GM12878 (cell line): ENCODE measurements at regions not wholly inside any gene's neighbourhood (a gene's known extent, or its start where the extent isn't known, plus 50 kb on each side); places are given as distances from the start of the nearest gene placed in this dataset.

Experiments
- CBX5 ChIP-seq: sonication (generic); IDR thresholded peaks from 2 replicates; pipeline ENCODE4 v1.6.1; 2016; ENCODE audit warnings: low read depth, moderate library complexity, mild to moderate bottlenecking, inconsistent platforms
- EGR1 ChIP-seq, 2 experiments: IDR thresholded peaks; 1 replicate in 1 of 2; 2 replicates in 1 of 2; pipeline ENCODE4 v1.6.1; 2011 to 2012; ENCODE audit warnings: low read depth in 2 of 2, low read length in 2 of 2, borderline replicate concordance in 1 of 2, mild to moderate bottlenecking in 1 of 2, moderate library complexity in 1 of 2
- FOXM1 ChIP-seq: IDR thresholded peaks from 2 replicates; pipeline ENCODE4 v1.6.1; 2012; ENCODE audit warnings: low read depth, mild to moderate bottlenecking, inconsistent platforms, low read length, moderate library complexity
- GATAD2B ChIP-seq: fragments of 450-650 bp; conservative IDR thresholded peaks from 2 replicates; pipeline ENCODE4 v1.6.1; 2017; ENCODE audit warnings: low read depth, mild to moderate bottlenecking, moderate library complexity
- STAT1 ChIP-seq: fragments of 450-650 bp; conservative IDR thresholded peaks from 2 replicates; pipeline ENCODE4 v1.6.1; 2014; ENCODE audit warnings: antibody characterized with exemption, mild to moderate bottlenecking
- TF ChIP-seq, protein P1 (sequence below), 3 experiments: IDR thresholded peaks in 2 of 3; conservative IDR thresholded peaks in 1 of 3; 2 replicates each; pipeline ENCODE4 v1.5.1; 2011; ENCODE audit warnings: low read depth in 3 of 3, low read length in 3 of 3, mild to moderate bottlenecking in 3 of 3, control low read depth in 2 of 3, moderate library complexity in 2 of 3, inconsistent platforms in 1 of 3, mixed read lengths in 1 of 3; ENCODE audit not compliant: control insufficient read depth in 2 of 3, insufficient read depth in 1 of 3; ENCODE audit errors: extremely low read depth in 1 of 3

DNA sequence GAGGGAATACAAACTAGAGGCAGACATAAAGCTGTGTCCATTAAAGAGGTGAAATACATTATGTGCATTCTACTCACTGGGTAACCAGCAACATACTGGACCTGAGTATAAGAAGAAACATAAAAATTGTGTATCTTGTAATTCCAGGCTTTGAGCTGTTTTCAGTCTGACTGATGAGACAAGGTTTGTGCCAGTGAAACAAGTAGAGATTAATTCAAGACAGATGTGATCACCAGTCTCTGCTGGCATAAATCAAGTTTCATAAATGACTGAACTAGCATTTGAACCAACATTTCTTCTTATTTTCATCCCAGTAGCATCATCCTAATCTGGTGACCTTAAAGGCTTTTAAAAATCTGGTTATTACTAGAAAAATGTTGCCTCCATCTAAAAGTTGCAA is 108.8 kb upstream of the RPL38 start:
- no peak for TF ChIP-seq GATAD2B
- TF ChIP-seq, protein P1, sequence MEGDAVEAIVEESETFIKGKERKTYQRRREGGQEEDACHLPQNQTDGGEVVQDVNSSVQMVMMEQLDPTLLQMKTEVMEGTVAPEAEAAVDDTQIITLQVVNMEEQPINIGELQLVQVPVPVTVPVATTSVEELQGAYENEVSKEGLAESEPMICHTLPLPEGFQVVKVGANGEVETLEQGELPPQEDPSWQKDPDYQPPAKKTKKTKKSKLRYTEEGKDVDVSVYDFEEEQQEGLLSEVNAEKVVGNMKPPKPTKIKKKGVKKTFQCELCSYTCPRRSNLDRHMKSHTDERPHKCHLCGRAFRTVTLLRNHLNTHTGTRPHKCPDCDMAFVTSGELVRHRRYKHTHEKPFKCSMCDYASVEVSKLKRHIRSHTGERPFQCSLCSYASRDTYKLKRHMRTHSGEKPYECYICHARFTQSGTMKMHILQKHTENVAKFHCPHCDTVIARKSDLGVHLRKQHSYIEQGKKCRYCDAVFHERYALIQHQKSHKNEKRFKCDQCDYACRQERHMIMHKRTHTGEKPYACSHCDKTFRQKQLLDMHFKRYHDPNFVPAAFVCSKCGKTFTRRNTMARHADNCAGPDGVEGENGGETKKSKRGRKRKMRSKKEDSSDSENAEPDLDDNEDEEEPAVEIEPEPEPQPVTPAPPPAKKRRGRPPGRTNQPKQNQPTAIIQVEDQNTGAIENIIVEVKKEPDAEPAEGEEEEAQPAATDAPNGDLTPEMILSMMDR (IDR thresholded peaks at IDR 0.05 in 2 of 3, conservative IDR thresholded peaks at IDR 0.05 in 1 of 3; ENCODE audit: control insufficient read depth in 2 of 3, extremely low read depth in 1 of 3, insufficient read depth in 1 of 3, low read depth in 3 of 3, low read length in 3 of 3): no peak
- no peak for TF ChIP-seq STAT1
- TF ChIP-seq CBX5: no peak
- TF ChIP-seq FOXM1: no peak
- TF ChIP-seq EGR1 (IDR thresholded peaks at IDR 0.05; ENCODE audit: borderline replicate concordance in 1 of 2, low read depth in 2 of 2, low read length in 2 of 2): no peak
